SK-N-SH treated with all-trans-retinoic acid at 6 μM for 48 hours (cell line): ENCODE measurements at regions not wholly inside any gene's neighbourhood (a gene's known extent, or its start where the extent isn't known, plus 50 kb on each side); places are given as distances from the start of the nearest gene placed in this dataset.

Source experiments
- ARNTL ChIP-seq: fragments of 450-650 bp; formaldehyde crosslinking; IDR thresholded peaks from 2 replicates; pipeline ENCODE4 v1.5.0; 2020; ENCODE audit warnings: low read depth, mild to moderate bottlenecking, moderate library complexity, borderline replicate concordance
- CREB5 ChIP-seq: fragments of 250-450 bp; sonication (Bioruptor Pico); IDR thresholded peaks from 2 replicates; pipeline ENCODE4 v1.5.1; 2020; ENCODE audit warnings: low read depth, mild to moderate bottlenecking, moderate library complexity
- POU6F1 ChIP-seq: fragments of 250-450 bp; sonication (Bioruptor Pico); IDR thresholded peaks from 2 replicates; pipeline ENCODE4 v1.8.0; 2021; ENCODE audit warnings: low read depth, mild to moderate bottlenecking, moderate library complexity, borderline replicate concordance
- TOX ChIP-seq: fragments of 250-450 bp; sonication (Bioruptor Pico); IDR thresholded peaks from 2 replicates; pipeline ENCODE4 v1.8.0; 2021; ENCODE audit warnings: mild to moderate bottlenecking, moderate library complexity, borderline replicate concordance
- ZFP3 ChIP-seq: fragments of 250-450 bp; sonication (Bioruptor Pico); IDR thresholded peaks from 2 replicates; pipeline ENCODE4 v1.5.0; 2020; ENCODE audit warnings: mild to moderate bottlenecking, moderate library complexity

- TF ChIP-seq ZFP3 (CRISPR knock-in tag) = no peak
- no peak for TF ChIP-seq ARNTL
- TF ChIP-seq TOX (CRISPR knock-in tag) = no peak
- no peak for TF ChIP-seq CREB5
- no peak for TF ChIP-seq POU6F1 (CRISPR knock-in tag)
Measured at GRCh38 chr20:16158976-16159286, 414.3 kb downstream of the KIF16B start.
